Breast epithelium (tissue), 4 donors: ENCODE measurements at regions not wholly inside any gene's neighbourhood (a gene's known extent, or its start where the extent isn't known, plus 50 kb on each side); places are given as distances from the start of the nearest gene placed in this dataset.

Experiments
- DNase-seq, 2 donors: peaks; one replicate each; pipeline ENCODE4 v3.0.0-alpha.2; 2019; ENCODE audit warnings: low spot score in 2 of 2
- H3K27ac ChIP-seq, 2 donors: fragments of 200-600 bp; sonication (generic) in 1 of 2; one replicate each; pipeline ENCODE4 v1.5.1; 2016 to 2019; ENCODE audit warnings: mild to moderate bottlenecking in 1 of 2
- H3K27me3 ChIP-seq, 2 donors: fragments of 200-600 bp; sonication (generic) in 1 of 2; one replicate each; pipeline versions ENCODE4 v1.5.1 to v1.6.0; 2017 to 2019; ENCODE audit warnings: control low read depth in 1 of 2, mild to moderate bottlenecking in 1 of 2
- H3K36me3 ChIP-seq: fragments of 200-600 bp; one replicate; pipeline ENCODE4 v1.5.1; 2019
- H3K4me1 ChIP-seq, 2 donors: fragments of 200-600 bp; sonication (generic); one replicate each; pipeline ENCODE4 v1.5.1; 2016 to 2019; ENCODE audit warnings: control low read depth in 1 of 2
- H3K4me3 ChIP-seq, 3 donors: fragments of 200-600 bp; sonication (generic); 1 replicate in 2 of 3; 2 replicates in 1 of 3; pipeline ENCODE4 v1.5.1; 2016 to 2019; ENCODE audit warnings: mild to moderate bottlenecking in 3 of 3, moderate library complexity in 2 of 3
- H3K9me3 ChIP-seq, 2 donors: fragments of 200-600 bp; sonication (generic) in 1 of 2; one replicate each; pipeline ENCODE4 v1.5.1; 2016 to 2019; ENCODE audit warnings: control low read depth in 1 of 2
- CTCF ChIP-seq, 3 donors: fragments of 450-650 bp; IDR thresholded peaks; one replicate each; pipeline ENCODE4 v1.5.1; 2016 to 2017; ENCODE audit warnings: antibody characterized with exemption in 3 of 3, mild to moderate bottlenecking in 3 of 3, moderate library complexity in 3 of 3
- POLR2A ChIP-seq: fragments of 450-650 bp; IDR thresholded peaks from one replicate; pipeline ENCODE4 v1.6.1; 2016; ENCODE audit warnings: antibody characterized with exemption, mild to moderate bottlenecking, moderate library complexity
- POLR2AphosphoS5 ChIP-seq, 3 donors: sonication (generic); formaldehyde crosslinking; IDR thresholded peaks; one replicate each; pipeline ENCODE4 v1.6.1; 2017; ENCODE audit warnings: antibody characterized with exemption in 3 of 3
- intact Hi-C: fragments of 100-400 bp; cut with DNase I; formaldehyde crosslinking; loops from one replicate; pipeline ENCODE4 v1.15.1; 2023; ENCODE audit warnings: low total_unique reads

- Histone ChIP-seq H3K4me3 (no peak overlapping the region), H3K27me3 (no peaks in the 10 kb centered on the region), H3K36me3 (no peaks in the 10 kb centered on the region), H3K9me3 (peaks cover 6 to 32% of the 10 kb centered on the region in 2 donors), H3K4me1 (no peaks in the 10 kb centered on the region), H3K27ac (no peak overlapping the region)
- TF ChIP-seq POLR2A (no peak), CTCF (IDR thresholded peaks at IDR 0.05) (no peak), POLR2AphosphoS5 (IDR thresholded peaks at IDR 0.05) (no peak)
- intact Hi-C loops = loop anchor here (5.0 kb wide), 1 partner anchor 284 kb away; no protein-coding TSS in a partner anchor
- no peak for DNase-seq
Observed at GRCh38 chr3:189548053-189548452, 83.1 kb upstream of the TP63 start.

GRCh38 chr3:189551007-189551406 is 80.2 kb upstream of the TP63 start:
- H3K27me3 ChIP-seq = no peaks in the 10 kb centered on the region
- TF ChIP-seq POLR2A (no peak), CTCF (IDR thresholded peaks at IDR 0.05) (no peak), POLR2AphosphoS5 (IDR thresholded peaks at IDR 0.05) (no peak)
- intact Hi-C loops = no loop called here
- peaks cover 6 to 32% of the 10 kb centered on the region in 2 donors for H3K9me3 ChIP-seq
- no peak overlapping the region for H3K4me3 ChIP-seq
- DNase-seq = no peak
- no peaks in the 10 kb centered on the region for H3K4me1 ChIP-seq
- H3K36me3 ChIP-seq = no peaks in the 10 kb centered on the region
- no peak overlapping the region for H3K27ac ChIP-seq

GRCh38 chr3:189554868-189555557 is 76.2 kb upstream of the TP63 start:
- no peaks in the 10 kb centered on the region for H3K4me1 ChIP-seq
- no peak overlapping the region for H3K4me3 ChIP-seq
- H3K27ac ChIP-seq = no peak overlapping the region
- H3K27me3 ChIP-seq = no peaks in the 10 kb centered on the region
- H3K9me3 ChIP-seq = peaks cover 0 to 16% of the 10 kb centered on the region in 2 donors
- no peaks in the 10 kb centered on the region for H3K36me3 ChIP-seq
- TF ChIP-seq POLR2A = no peak
- TF ChIP-seq POLR2AphosphoS5 (IDR thresholded peaks at IDR 0.05) = no peak
- no peak for TF ChIP-seq CTCF (IDR thresholded peaks at IDR 0.05)
- no peak for DNase-seq
- intact Hi-C loops = no loop called here

GRCh38 chr3:189555558-189555881 is 75.7 kb upstream of the TP63 start:
- no peaks in the 10 kb centered on the region for H3K36me3 ChIP-seq
- TF ChIP-seq POLR2A (no peak), CTCF (IDR thresholded peaks at IDR 0.05) (no peak), POLR2AphosphoS5 (IDR thresholded peaks at IDR 0.05) (no peak)
- no peak overlapping the region for H3K4me3 ChIP-seq
- H3K27ac ChIP-seq = no peak overlapping the region
- DNase-seq = no peak
- peaks cover 0 to 11% of the 10 kb centered on the region in 2 donors for H3K9me3 ChIP-seq
- H3K27me3 ChIP-seq = no peaks in the 10 kb centered on the region
- intact Hi-C loops = no loop called here
- H3K4me1 ChIP-seq = no peaks in the 10 kb centered on the region

GRCh38 chr3:189557824-189558223 is 73.4 kb upstream of the TP63 start:
- no peak for DNase-seq
- Histone ChIP-seq H3K4me3 (no peak overlapping the region), H3K4me1 (no peaks in the 10 kb centered on the region), H3K9me3 (no peaks in the 10 kb centered on the region), H3K36me3 (no peaks in the 10 kb centered on the region), H3K27ac (no peak overlapping the region), H3K27me3 (no peaks in the 10 kb centered on the region)
- intact Hi-C loops = no loop called here
- no peak for TF ChIP-seq POLR2AphosphoS5 (IDR thresholded peaks at IDR 0.05)
- no peak for TF ChIP-seq POLR2A
- no peak for TF ChIP-seq CTCF (IDR thresholded peaks at IDR 0.05)
